NAMALWA (cell line): ENCODE measurements at regions not wholly inside any gene's neighbourhood (a gene's known extent, or its start where the extent isn't known, plus 50 kb on each side); places are given as distances from the start of the nearest gene placed in this dataset.

ENCODE experiments used
- DNase-seq: peaks from one replicate; pipeline ENCODE4 v3.0.0-alpha.2; 2015; ENCODE audit warnings: low spot score

DNA sequence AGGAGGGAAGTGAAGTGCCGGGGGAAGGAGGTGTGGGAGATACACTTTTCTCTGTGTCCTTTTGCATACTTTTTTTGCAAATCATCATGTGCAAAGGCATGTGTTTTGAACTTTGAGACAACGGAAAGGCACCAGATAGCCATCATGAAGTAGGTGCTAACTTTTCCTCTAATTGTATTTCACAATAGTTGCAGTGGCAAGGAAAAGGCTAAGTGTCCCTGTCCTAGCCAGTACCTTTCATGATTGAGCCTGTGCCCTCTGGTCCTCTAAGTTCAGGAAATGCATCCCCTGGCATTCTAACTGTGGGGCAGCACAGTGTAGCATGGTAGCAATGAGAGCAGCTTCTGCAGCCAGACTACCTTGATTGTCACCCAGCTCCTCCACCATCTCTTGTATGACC lies 186.2 kb downstream of the ADSS2 start:
- no peak for DNase-seq

- DNase-seq = no peak
Observed at GRCh38 chr1:244269169-244269568, 182.5 kb downstream of the ADSS2 start.

DNA sequence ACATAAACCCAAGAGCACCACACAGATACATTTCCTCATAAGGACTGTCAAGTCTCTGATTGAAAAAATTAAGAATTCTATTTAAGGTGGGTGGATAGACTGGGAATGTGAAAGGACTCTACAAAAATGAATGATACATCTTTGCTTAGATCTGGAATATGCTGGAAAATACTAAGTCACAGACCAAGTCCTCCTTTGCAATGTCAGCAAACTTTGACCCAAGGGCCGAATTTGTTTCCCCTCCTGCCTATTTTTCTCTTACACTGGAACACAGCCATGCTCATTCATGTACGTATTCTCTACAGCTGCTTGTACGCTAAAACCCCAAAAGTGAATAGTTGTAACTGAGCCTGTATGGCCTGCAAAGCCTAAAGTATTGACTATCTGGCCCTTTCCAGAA lies 180.7 kb downstream of the ADSS2 start:
- no peak for DNase-seq

DNA sequence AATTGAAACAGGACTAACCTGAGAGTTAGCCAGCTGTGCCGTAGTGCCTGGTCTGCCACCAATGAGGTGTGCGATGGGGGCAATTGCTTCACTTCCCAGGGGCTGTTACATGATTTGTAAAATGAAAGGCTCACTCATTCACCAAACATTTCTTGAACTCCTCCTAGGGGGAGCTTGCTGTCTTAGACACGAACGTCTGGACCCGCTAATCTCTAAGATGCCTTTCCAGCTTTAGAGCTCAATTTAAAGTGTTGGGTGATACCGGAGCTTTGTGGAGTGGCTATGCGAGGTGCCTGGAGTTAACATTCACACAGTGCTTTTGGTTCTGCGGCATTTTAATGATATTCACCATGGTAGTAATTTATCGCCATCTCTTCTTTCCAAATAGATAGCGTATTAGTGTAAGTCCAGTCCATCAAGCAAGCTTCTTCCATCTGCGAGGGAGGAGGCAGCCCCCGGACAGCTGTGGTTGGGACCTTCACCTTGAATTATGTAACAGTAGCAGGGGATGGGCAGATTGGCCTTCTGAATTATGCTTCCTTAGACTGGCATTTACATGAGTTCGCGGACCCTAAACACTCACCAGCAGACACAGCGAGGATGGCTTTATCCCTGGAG lies 179.9 kb downstream of the ADSS2 start:
- no peak for DNase-seq

DNA sequence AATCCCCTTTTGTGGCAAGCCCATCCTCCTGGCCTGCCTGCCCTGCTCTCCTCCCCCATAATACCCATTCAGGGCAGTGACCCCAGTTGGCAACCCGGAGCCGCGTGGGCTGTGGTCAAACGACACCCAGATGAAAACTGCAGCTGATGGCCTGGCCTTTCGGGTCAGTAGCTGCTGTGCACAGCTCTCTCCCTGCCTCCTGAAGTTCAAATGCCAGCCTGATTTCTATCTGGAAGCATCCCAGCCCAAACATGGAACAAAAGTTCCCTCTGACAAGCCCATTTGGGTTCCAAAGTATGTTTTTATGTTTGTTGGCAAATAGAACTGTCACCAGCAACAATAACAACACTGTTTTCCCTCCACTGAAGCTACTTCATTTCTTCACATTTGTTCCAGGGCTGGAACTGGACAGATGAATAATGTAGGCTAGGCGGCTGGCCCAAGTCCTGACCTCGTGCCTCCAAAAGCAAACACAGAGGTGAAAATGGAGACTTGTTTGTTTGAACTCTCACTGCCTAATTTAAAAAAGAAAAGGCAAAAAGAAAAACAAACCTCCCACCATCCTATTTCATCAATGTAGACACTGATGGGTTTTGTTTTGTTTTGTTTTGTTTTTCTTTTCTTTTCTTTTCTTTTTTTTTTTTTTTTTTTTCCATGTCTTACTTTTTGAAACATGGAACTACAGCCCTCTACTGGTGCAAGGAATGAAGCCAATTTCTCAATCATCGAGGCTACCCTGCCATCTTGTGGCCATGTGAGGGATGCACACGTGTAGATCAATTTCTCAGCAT lies 179.0 kb downstream of the ADSS2 start:
- peak; percentile 86 for DNase-seq

GRCh38 chr1:244273262-244273844 lies 178.4 kb downstream of the ADSS2 start:
- DNase-seq = peak; percentile 5

DNA sequence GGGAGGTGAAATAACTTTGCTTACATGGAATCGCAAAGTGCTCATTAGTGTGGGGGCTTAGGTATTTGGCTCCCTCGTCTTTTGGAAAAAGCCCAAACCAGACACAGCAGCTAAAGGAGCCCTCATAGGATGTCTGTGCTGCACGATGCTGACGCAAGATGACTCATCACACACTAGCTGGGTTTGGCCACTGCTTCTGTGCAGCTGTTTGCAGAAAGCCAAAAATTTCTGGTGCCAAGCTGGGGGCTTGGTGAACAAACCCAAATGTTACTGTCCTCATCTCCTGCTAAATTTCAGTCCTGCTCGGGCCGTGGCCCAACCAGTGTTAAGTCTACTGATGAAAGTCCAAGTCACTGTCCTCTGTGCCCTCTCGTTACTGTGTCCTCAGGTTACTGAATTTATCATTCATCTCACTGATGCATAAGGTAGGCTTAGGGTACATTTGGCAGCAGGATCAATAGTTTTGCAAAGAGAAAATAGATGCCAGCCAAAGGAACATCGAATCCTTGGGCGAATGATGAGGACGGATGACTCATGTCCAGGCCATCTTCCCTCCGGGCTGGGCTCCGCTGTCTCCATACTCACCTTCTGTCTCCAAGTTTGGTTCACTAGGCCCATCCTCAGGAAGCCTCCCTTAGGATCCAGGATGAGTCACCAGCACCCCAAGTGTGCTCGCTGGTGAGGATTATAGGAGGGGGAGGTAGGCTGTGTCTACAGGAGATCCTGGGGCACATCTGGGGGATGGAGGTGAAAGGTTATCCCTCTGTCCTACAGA lies 177.7 kb downstream of the ADSS2 start:
- peak; percentile 2 for DNase-seq

- no peak for DNase-seq
Observed at GRCh38 chr1:244276646-244277045, 175.1 kb downstream of the ADSS2 start.

GRCh38 chr1:244280201-244280600 lies 171.5 kb downstream of the ADSS2 start:
- no peak for DNase-seq

DNA sequence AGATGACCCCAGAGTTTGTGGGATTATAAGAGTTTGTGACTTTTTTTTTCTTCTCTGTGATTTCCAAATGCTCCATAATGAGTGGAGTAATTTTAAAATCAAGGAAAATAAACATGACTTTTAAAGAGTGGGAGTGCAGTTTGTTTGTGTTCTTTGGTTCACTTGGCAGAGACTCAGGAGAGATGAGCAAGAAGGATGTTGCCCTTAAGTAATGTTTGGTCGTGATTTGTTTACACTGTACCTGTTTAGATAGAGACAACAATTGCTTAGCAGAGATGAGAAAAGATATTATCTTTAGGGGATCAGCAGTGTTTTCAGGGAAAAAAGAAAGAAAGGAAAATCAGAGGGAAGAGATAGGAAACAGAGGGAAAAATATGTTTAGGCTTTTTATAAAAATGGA lies 170.8 kb downstream of the ADSS2 start:
- DNase-seq = no peak

DNA sequence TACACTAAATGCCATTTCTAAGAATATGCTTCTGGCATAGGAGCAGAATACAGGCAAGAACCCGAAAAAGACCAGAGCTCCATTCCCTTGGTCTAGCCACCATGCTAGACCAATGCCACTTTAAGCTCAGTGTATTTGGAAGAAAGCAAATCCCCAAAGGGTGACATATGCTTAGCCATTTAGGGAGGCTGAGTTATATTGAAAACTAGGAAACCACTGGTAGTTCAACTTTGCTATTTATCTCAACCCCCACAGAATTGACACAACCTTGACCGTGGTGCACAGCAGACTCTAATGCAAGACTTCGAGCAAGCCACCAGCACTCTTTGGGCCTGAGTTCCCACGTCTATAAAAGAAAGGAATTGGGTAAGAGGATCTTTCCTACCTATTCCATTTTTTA lies 167.9 kb downstream of the ADSS2 start:
- DNase-seq = no peak

- DNase-seq = no peak
Observed at GRCh38 chr1:244284641-244285156, 167.0 kb downstream of the ADSS2 start.

DNA sequence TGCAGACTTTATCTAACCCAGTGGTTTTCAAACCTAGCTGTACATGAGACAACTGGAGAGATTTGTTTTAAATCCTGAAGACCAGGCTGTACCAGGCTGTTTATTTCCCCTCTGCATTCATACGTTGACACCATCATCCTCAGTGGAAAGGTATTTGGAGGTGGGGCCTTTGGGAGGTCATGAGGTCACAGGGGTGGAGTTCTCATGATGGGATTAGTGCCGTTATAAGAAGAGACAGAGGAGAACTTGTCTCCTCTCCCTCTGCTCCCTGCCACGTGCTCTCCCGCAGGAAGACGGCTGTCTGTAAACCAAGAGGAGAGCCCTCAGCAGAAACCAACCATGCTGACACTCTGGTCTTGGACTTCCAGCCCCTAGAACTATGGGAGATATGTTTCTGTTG lies 165.4 kb downstream of the ADSS2 start:
- no peak for DNase-seq

DNA sequence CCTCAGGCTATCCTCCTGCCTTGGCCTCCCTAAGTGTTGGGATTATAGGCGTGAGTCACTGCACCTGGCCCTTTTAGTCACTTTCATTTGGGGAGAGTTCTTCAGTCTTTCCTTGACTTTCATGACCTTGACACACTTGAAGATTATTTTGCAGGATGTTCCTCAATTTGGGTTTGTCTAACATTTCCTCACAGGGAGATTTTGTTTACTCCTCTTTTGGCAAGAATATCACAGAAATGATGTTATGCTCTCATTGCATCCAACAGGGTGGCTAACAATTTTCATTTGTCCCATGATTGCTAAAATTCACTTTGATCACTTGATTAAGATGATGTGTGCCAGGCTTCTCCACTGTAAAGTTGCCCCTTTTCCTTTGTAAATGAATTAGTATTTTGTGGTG lies 164.0 kb downstream of the ADSS2 start:
- no peak for DNase-seq

GRCh38 chr1:244288663-244289062 lies 163.0 kb downstream of the ADSS2 start:
- DNase-seq = no peak

DNA sequence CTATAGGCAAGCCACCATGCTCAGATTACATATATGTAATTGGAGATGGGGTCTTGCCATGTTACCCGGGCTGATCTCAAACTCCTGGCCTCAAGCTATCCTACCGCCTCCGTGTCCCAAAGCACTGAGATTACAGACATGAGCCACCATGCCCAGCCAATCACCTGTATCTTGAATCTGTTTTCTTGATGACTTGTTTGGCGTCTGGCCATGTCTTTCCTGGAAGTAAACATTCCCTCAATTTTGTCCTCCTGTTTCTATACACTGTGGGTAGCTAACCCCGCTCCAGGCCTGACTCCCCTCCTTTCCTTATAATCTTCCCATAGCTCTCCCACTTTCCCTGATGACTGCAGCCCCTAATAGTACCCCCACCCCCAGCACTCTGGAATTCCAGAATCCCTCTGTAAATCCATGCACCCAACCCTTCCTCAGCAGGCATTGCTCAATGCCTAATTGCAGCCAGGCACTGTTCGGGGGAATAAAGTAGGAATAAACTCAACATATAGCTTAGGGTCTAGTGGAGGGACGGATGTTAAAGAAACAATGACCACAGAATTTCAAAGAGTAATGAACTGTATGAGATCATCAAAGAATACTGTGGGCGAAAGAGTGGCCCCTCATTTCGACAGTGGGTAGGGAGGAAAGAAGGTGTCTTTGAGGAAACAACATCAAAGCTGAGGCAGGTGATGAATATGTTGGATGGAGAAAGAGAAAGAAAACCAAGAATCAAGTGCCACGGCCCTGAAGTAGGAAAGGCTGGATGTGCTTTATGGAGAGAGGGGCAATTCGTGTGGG lies 161.5 kb downstream of the ADSS2 start:
- DNase-seq = no peak

DNA sequence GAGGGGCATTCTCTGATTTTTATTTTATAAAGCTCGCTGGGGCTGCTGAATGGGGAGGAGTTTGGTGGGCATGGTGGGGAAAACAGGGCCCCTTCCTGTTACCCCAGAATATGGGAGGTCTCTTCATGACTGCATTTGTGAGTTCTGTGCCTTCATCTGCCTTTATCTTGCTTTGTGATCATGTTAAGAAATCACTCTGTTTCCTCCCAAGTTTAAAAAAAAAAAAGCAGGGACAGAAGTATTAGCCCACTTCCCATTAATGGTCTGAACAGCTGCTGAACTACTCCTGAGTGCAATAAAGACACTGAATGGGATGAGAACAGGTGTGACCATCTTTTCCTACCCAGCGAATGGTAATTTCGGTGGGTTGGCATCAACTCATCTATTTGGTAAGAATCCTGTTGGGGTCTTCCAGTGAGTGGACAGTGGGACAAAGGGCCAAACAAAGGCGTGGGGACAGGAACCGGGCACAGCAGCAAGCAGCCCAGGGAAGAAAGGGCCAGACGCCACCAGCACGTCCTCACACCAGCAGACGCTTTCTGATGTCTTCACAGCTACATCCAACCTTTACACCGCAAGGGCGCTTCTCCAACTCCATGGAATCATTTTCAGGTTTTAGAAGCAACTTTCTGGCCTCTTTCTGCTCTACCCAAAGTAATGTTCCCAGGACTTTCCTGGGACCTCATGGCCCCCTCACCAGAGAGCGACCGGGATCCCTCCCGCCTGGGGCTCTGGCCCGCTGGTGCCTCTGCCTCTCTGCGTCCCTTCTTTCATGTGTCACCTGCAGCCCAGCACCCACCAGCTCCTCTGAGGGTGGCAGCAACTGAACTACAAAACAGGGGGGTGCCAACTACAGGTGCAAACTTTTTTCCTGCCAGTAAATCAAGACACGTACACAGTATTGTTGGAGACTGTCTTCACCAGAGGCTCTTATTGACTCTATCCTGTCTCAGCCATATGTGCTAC lies 160.2 kb downstream of the ADSS2 start:
- no peak for DNase-seq

GRCh38 chr1:244294599-244295224 lies 157.0 kb downstream of the ADSS2 start:
- no peak for DNase-seq

- DNase-seq = no peak
Observed at GRCh38 chr1:244296003-244296402, 155.7 kb downstream of the ADSS2 start.

- no peak for DNase-seq
Observed at GRCh38 chr1:244296447-244296846, 155.3 kb downstream of the ADSS2 start.
